ENCODE measurements at regions not wholly inside any gene's neighbourhood (a gene's known extent, or its start where the extent isn't known, plus 50 kb on each side); places are given as distances from the start of the nearest gene placed in this dataset.
"Not testable (repeated sequence)": the region's sequence is repeated elsewhere in the genome, so short reads cannot be mapped to it uniquely, and the experiment has no call there.

GRCh38 chr12:97713270-97713669 is 250.7 kb downstream of the RMST start:
- no peak for DNase-seq (ENCODE audit: low read depth)

DNA sequence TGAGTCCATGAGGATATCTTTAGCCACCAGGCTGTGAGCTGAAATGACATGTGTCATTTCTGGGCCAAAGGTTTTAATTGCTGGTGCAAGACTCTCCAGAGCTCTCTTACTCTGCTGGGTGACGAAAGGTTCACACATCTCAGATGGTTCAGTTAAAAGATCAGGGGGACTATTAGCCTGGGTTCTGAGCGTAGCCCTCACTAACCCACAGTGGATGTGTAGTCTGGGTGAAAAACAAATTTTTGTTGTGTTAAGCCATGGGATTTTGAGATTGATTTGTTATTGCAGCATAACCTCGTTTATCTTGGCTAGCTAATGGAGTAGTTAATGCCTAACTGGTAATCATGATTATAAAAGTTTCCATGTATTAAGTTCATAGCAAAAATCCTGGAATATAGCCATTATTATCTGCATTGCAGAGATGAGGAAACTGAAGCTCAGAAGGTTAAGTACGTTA is 251.5 kb downstream of the RMST start:
- DNase-seq (ENCODE audit: low read depth), result no peak

DNA sequence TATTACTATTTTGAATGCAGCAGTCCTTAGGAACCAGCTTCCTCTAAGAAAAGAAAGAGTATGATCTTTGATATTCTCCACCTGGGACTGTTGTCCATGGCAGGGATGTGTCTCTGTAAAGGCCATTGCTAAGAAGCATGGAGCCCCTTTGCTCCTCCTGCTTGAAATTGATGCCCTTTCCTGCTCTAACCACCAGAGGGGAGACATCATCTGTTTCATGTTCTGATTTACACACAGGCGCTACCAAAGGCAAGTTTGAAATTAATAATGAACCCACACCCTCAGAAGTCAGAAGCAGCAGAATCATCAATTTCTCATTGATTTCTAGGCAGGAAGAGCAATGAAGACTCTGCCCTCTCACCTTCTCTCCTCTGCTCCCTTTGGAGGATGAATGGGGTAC is 253.8 kb downstream of the RMST start:
- no peak for DNase-seq (ENCODE audit: low read depth)

DNA sequence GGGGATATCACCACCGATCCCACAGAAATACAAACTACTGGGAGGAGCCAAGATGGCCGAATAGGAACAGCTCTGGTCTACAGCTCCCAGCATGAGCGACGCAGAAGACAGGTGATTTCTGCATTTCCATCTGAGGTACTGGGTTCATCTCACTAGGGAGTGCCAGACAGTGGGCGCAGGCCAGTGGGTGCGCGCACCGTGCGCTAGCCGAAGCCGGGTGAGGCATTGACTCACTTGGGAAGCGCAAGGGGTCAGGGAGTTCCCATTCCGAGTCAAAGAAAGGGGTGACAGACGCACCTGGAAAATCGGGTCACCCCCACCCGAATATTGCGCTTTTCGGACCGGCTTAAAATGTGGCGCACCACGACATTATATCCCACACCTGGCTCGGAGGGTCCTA is 261.2 kb downstream of the RMST start:
- DNase-seq (ENCODE audit: low read depth), result not testable (repeated sequence)

- DNase-seq (ENCODE audit: low read depth), result no peak
Measured at GRCh38 chr12:97745406-97746101, 282.9 kb downstream of the RMST start.

GRCh38 chr12:97748298-97748697 is 285.7 kb downstream of the RMST start:
- DNase-seq (ENCODE audit: low read depth), result no peak

DNA sequence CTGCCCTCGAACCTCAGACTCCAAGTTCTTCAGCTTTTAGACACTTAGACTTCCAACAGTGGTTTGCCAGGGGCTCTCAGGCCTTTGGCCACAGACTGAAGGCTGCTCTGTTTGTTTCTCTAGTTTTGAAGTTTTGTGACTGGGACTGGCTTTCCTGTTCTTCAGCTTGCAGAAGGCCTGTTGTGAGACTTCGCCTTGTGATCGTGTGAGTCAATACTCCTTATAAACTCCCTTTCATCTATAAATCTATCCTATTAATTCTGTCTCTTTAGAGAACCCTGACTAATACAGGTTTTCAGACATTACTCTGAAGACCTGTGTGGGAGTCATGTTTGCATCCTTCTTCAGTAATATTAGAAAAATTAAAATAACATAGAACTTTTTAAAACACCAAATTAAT is 289.1 kb downstream of the RMST start:
- DNase-seq (ENCODE audit: low read depth), result no peak

GRCh38 chr12:97752129-97752528 is 289.5 kb downstream of the RMST start:
- no peak for DNase-seq (ENCODE audit: low read depth)

- no peak for DNase-seq (ENCODE audit: low read depth)
Measured at GRCh38 chr12:97753332-97753731, 290.7 kb downstream of the RMST start.

- no peak for DNase-seq (ENCODE audit: low read depth)
Measured at GRCh38 chr12:97754306-97754705, 291.7 kb downstream of the RMST start.

GRCh38 chr12:97756066-97756666 is 293.6 kb downstream of the RMST start:
- no peak for DNase-seq (ENCODE audit: low read depth)

- no peak for DNase-seq (ENCODE audit: low read depth)
Measured at GRCh38 chr12:97756741-97757140, 294.1 kb downstream of the RMST start.

GRCh38 chr12:97757481-97758193 is 295.0 kb downstream of the RMST start:
- no peak for DNase-seq (ENCODE audit: low read depth)

DNA sequence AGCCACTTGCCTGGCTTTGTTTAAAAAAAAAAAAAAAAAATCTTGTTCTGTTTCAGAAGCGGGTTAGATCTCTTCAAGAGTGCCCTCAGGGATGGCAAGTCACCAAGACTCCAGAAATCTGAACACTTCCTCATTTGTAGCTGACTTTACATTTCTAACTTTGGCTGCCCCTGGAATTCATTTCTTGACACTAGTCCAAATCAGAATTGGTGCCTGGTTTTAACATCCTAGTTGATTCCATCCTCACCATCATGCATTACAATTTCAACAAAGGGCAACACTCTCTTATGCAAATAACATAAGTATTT is 295.5 kb downstream of the RMST start:
- no peak for DNase-seq (ENCODE audit: low read depth)

- no peak for DNase-seq (ENCODE audit: low read depth)
Measured at GRCh38 chr12:97758586-97758985, 296.0 kb downstream of the RMST start.

DNA sequence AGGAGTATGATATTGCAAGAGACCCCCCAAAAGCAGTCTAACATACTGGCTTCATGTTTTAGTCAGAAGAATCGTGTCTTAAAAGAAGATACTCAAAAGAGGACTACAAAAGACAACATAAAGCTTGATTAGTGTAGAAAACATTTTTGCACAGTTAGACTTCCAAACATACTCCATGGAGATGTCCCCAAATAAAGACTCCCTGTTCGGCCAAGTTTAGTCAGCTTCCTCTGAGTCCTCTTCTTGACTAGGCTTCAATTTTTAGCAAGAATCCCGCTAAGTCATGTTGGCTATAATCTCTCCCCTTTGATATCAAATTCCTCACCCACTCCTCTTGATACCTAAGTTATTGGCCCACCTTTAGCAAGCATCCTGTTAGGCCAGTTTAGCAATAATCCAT is 298.0 kb downstream of the RMST start:
- no peak for DNase-seq (ENCODE audit: low read depth)

- DNase-seq (ENCODE audit: low read depth), result no peak
Measured at GRCh38 chr12:97763113-97763512, 300.5 kb downstream of the RMST start.

GRCh38 chr12:97764700-97765099 is 302.1 kb downstream of the RMST start:
- DNase-seq (ENCODE audit: low read depth), result no peak

GRCh38 chr12:97767347-97767746 is 304.7 kb downstream of the RMST start:
- DNase-seq (ENCODE audit: low read depth), result no peak

- no peak for DNase-seq (ENCODE audit: low read depth)
Measured at GRCh38 chr12:97778111-97778510, 315.5 kb downstream of the RMST start.

DNA sequence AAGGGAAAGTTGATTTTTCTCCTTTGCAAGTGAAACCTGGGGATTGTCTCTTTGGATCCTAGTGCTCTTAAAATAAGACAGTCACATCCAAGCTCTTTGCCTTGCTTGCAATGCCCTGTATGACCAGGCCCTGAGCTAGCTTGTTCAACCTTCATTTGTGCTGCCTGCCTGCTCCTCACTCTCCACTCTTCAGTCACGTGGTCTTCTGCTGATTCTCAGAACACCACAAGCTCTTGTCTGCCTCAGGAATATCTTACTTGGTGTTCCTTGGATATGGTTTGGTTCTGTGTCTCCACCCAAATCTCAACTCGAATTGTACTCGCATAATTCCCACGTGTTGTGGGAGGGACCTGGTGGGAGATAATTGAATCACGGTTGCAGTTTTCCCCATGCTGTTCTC is 318.7 kb downstream of the RMST start:
- DNase-seq (ENCODE audit: low read depth), result no peak

- DNase-seq (ENCODE audit: low read depth), result no peak
Measured at GRCh38 chr12:97784904-97785303, 322.3 kb downstream of the RMST start.

GRCh38 chr12:97790281-97790680 is 327.7 kb downstream of the RMST start:
- DNase-seq (ENCODE audit: low read depth), result no peak

DNA sequence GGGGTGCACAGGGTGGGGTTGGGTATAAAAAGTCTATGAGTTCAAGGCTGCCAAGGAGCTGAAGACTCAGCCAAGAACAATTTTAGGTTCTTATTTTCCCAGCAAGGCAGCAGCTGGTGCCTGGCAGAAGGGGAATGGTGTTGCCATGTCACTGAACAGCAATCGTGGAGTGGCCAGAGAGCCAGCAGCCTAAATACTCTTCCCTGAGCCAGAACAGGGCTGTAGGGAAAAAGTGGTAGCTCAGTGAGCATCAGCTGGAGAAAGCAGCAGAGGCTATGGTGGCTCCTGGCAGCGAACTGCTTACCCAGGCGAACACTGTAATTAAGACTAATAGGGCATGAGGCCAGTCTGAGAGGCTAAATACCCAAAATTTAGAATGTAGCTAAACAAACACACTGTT is 334.9 kb downstream of the RMST start:
- no peak for DNase-seq (ENCODE audit: low read depth)
